Rectal smooth muscle tissue (tissue), 1 donor: ENCODE measurements at regions not wholly inside any gene's neighbourhood (a gene's known extent, or its start where the extent isn't known, plus 50 kb on each side); places are given as distances from the start of the nearest gene placed in this dataset.
A peak's percentile ranks its signal among the peaks of the same experiment; 100 is the strongest.

Experiments
- H3K27ac ChIP-seq: one replicate; pipeline ENCODE4 v1.7.0; 2013; ENCODE audit warnings: low read depth, low read length, inconsistent platforms
- H3K27me3 ChIP-seq: one replicate; pipeline ENCODE4 v1.7.0; 2013; ENCODE audit warnings: low read length; ENCODE audit not compliant: control insufficient read depth, insufficient read depth
- H3K36me3 ChIP-seq: one replicate; pipeline ENCODE4 v1.7.0; 2013; ENCODE audit warnings: low read length; ENCODE audit not compliant: control insufficient read depth, insufficient read depth
- H3K4me1 ChIP-seq: one replicate; pipeline ENCODE4 v1.7.0; 2013; ENCODE audit warnings: low read length; ENCODE audit not compliant: control insufficient read depth, insufficient read depth
- H3K4me3 ChIP-seq: one replicate; pipeline ENCODE4 v1.7.0; 2013; ENCODE audit warnings: low read length
- H3K9ac ChIP-seq: one replicate; pipeline ENCODE4 v1.7.0; 2013; ENCODE audit warnings: low read length

GRCh38 chr15:62935300-62936081 lies 107.1 kb upstream of the TPM1 start:
- peaks cover 6% of the 10 kb centered on the region for H3K4me1 ChIP-seq
- no peak overlapping the region for H3K4me3 ChIP-seq
- H3K27ac ChIP-seq: no peak overlapping the region
- no peaks in the 10 kb centered on the region for H3K36me3 ChIP-seq
- H3K9ac ChIP-seq: no peak overlapping the region
- H3K27me3 ChIP-seq: no peaks in the 10 kb centered on the region

GRCh38 chr15:62938825-62939224 lies 103.7 kb upstream of the TPM1 start:
- Histone ChIP-seq H3K4me3 (no peak overlapping the region), H3K36me3 (no peaks in the 10 kb centered on the region), H3K4me1 (peaks cover 20% of the 10 kb centered on the region), H3K27me3 (no peaks in the 10 kb centered on the region), H3K27ac (no peak overlapping the region), H3K9ac (no peak overlapping the region)

- H3K4me1 ChIP-seq: peaks cover 20% of the 10 kb centered on the region
- no peaks in the 10 kb centered on the region for H3K36me3 ChIP-seq
- no peak overlapping the region for H3K4me3 ChIP-seq
- no peaks in the 10 kb centered on the region for H3K27me3 ChIP-seq
- no peak overlapping the region for H3K9ac ChIP-seq
- H3K27ac ChIP-seq: peak overlapping the region; percentile 82
Observed at GRCh38 chr15:62940093-62940754, 102.3 kb upstream of the TPM1 start.

- no peaks in the 10 kb centered on the region for H3K27me3 ChIP-seq
- H3K9ac ChIP-seq: no peak overlapping the region
- no peaks in the 10 kb centered on the region for H3K36me3 ChIP-seq
- H3K4me1 ChIP-seq: peaks cover 20% of the 10 kb centered on the region
- no peak overlapping the region for H3K4me3 ChIP-seq
- H3K27ac ChIP-seq: peak overlapping the region; percentile 82
Observed at GRCh38 chr15:62940755-62941361, 101.7 kb upstream of the TPM1 start.

- Histone ChIP-seq H3K36me3 (no peaks in the 10 kb centered on the region), H3K27ac (peak overlapping the region; percentile 82), H3K4me1 (peaks cover 20% of the 10 kb centered on the region), H3K27me3 (no peaks in the 10 kb centered on the region), H3K9ac (no peak overlapping the region), H3K4me3 (no peak overlapping the region)
Observed at GRCh38 chr15:62941699-62942098, 100.8 kb upstream of the TPM1 start.

GRCh38 chr15:62942428-62942827 lies 100.1 kb upstream of the TPM1 start:
- H3K9ac ChIP-seq: no peak overlapping the region
- H3K27ac ChIP-seq: peak overlapping the region; percentile 82
- no peaks in the 10 kb centered on the region for H3K36me3 ChIP-seq
- H3K4me3 ChIP-seq: no peak overlapping the region
- H3K4me1 ChIP-seq: peaks cover 20% of the 10 kb centered on the region
- H3K27me3 ChIP-seq: no peaks in the 10 kb centered on the region

- H3K36me3 ChIP-seq: no peaks in the 10 kb centered on the region
Observed at GRCh38 chr15:62945063-62945462, 97.5 kb upstream of the TPM1 start.

GRCh38 chr15:62945760-62946159 lies 96.8 kb upstream of the TPM1 start:
- Histone ChIP-seq H3K9ac (no peak overlapping the region), H3K27ac (no peak overlapping the region), H3K4me3 (no peak overlapping the region), H3K27me3 (no peaks in the 10 kb centered on the region), H3K36me3 (no peaks in the 10 kb centered on the region), H3K4me1 (peaks cover 11% of the 10 kb centered on the region)

More at GRCh38 chr15:62945063-62945462, 97.5 kb upstream of the TPM1 start:
- Histone ChIP-seq H3K27ac (no peak overlapping the region), H3K4me3 (no peak overlapping the region), H3K4me1 (peaks cover 18% of the 10 kb centered on the region), H3K9ac (no peak overlapping the region), H3K27me3 (no peaks in the 10 kb centered on the region)

- no peaks in the 10 kb centered on the region for H3K36me3 ChIP-seq
- H3K4me1 ChIP-seq: no peaks in the 10 kb centered on the region
- H3K9ac ChIP-seq: no peak overlapping the region
- no peak overlapping the region for H3K27ac ChIP-seq
- H3K4me3 ChIP-seq: no peak overlapping the region
- H3K27me3 ChIP-seq: no peaks in the 10 kb centered on the region
Observed at GRCh38 chr15:62946940-62947339, 95.6 kb upstream of the TPM1 start.

GRCh38 chr15:62950462-62950931 lies 92.0 kb upstream of the TPM1 start:
- no peaks in the 10 kb centered on the region for H3K27me3 ChIP-seq
- H3K9ac ChIP-seq: no peak overlapping the region
- no peaks in the 10 kb centered on the region for H3K36me3 ChIP-seq
- H3K27ac ChIP-seq: no peak overlapping the region
- no peak overlapping the region for H3K4me3 ChIP-seq
- H3K4me1 ChIP-seq: no peaks in the 10 kb centered on the region

- H3K4me3 ChIP-seq: no peak overlapping the region
- no peaks in the 10 kb centered on the region for H3K27me3 ChIP-seq
- no peak overlapping the region for H3K9ac ChIP-seq
- no peaks in the 10 kb centered on the region for H3K36me3 ChIP-seq
- no peaks in the 10 kb centered on the region for H3K4me1 ChIP-seq
- H3K27ac ChIP-seq: no peak overlapping the region
Observed at GRCh38 chr15:62951481-62951880, 91.1 kb upstream of the TPM1 start.

GRCh38 chr15:62953021-62953420 lies 89.5 kb upstream of the TPM1 start:
- Histone ChIP-seq H3K9ac (no peak overlapping the region), H3K27me3 (no peaks in the 10 kb centered on the region), H3K36me3 (no peaks in the 10 kb centered on the region), H3K4me3 (no peak overlapping the region), H3K27ac (no peak overlapping the region), H3K4me1 (no peaks in the 10 kb centered on the region)
